Epithelial cell of proximal tubule (primary cell): ENCODE measurements at regions not wholly inside any gene's neighbourhood (a gene's known extent, or its start where the extent isn't known, plus 50 kb on each side); places are given as distances from the start of the nearest gene placed in this dataset.
A peak's percentile ranks its signal among the peaks of the same experiment; 100 is the strongest.
"Not testable (repeated sequence)": the region's sequence is repeated elsewhere in the genome, so short reads cannot be mapped to it uniquely, and the experiment has no call there.

Source experiments
- DNase-seq: peaks from one replicate; pipeline ENCODE4 v3.0.0-alpha.2; 2011; ENCODE audit warnings: low read depth
- H3K4me3 ChIP-seq: 2 replicates; pipeline ENCODE4 v1.5.1; 2011; ENCODE audit warnings: low read depth, mild to moderate bottlenecking, low read length
- TF ChIP-seq, protein P1 (sequence below): conservative IDR thresholded peaks from 2 replicates; pipeline ENCODE4 v1.5.1; 2012; ENCODE audit warnings: low read depth, mild to moderate bottlenecking, low read length

DNA sequence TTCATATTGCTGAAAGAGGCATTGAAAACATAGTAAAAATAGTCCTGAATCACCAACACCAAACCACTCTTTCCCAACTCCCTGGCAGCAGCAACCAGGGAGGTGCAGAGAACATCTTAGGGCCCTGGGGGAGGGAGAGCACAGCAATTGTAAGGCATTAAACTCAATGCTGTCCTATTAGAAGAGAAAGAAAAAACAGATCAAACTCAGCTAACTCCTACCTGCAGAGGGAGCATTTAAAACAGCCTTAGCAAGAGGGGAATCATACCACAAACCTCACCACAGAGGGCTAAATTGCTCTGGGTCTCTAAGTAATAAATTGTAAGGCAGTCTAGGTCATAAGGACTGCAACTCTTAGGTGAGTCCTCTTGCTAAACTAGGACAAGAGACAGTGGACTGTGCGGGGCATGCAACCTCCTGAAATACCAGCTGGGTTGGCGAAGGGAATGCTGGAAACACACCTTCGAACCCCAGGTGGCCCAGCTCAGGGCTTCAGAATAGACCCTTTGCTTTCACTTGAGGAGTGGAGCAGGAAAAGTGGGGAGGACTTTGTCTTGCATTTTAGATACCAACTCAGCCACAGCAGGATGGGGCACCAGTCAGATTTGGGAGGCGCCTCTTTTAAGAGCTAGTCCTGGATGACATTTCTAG lies 697.1 kb upstream of the FAT3 start:
- no peak overlapping the region for H3K4me3 ChIP-seq
- TF ChIP-seq, protein P1, sequence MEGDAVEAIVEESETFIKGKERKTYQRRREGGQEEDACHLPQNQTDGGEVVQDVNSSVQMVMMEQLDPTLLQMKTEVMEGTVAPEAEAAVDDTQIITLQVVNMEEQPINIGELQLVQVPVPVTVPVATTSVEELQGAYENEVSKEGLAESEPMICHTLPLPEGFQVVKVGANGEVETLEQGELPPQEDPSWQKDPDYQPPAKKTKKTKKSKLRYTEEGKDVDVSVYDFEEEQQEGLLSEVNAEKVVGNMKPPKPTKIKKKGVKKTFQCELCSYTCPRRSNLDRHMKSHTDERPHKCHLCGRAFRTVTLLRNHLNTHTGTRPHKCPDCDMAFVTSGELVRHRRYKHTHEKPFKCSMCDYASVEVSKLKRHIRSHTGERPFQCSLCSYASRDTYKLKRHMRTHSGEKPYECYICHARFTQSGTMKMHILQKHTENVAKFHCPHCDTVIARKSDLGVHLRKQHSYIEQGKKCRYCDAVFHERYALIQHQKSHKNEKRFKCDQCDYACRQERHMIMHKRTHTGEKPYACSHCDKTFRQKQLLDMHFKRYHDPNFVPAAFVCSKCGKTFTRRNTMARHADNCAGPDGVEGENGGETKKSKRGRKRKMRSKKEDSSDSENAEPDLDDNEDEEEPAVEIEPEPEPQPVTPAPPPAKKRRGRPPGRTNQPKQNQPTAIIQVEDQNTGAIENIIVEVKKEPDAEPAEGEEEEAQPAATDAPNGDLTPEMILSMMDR: no peak
- DNase-seq: no peak

DNA sequence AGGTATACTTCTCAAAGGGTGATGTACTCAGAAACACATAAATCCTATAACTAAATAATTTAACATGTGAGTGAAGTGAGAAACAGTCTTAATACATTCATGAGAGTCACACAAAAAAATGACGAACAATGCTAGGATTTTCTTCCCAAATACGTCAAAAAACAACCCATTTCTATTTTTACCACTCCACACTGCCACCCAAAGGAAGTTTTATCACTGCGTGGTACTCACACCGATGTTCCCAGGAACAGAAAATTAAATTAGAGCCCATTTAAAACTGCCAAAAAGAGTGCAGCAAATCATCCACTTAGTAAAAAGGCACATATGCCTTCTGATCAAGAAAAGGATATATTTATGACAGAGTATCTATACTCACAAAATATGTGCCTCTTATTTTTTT lies 710.9 kb upstream of the FAT3 start:
- no peak overlapping the region for H3K4me3 ChIP-seq
- DNase-seq: no peak
- TF ChIP-seq, protein P1: peak; percentile 53

DNA sequence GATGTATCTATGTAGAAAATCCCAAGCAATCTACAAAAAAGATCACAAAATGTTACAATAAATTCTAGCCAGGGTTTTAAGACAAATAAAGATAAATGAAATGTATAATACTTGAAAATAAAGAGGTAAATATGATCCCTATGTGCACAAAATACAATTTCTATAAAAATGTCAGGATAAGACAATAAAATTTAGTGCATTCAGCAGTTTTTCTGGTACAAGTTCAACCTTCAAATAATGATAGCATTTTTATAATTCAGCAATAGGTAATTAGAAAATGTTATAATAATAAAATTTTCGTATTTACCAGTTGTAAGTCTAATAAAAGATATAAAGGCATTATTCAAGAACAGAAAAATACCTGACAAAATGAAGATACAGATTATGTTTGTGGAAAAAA lies 726.8 kb upstream of the FAT3 start:
- H3K4me3 ChIP-seq: no peak overlapping the region
- TF ChIP-seq, protein P1: no peak

DNA sequence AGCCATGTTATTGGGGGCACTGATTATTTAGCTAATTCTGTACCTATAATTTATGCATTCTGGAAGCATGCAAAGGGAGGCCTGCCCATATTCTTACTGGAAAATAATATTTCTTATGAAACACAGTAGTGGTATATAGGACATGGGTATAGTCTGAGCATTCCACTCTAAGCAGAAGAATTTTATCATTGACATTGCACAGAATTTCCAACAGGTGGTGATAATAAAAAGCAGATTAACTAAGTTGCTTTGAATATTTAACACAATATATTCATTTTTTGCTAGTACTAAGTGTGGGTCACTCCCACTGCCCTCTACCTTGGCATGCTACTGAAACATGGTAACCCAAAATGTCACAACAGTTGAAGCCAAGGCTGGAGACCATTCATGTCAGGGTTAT lies 728.8 kb upstream of the FAT3 start:
- no peak for DNase-seq
- TF ChIP-seq, protein P1: no peak
- H3K4me3 ChIP-seq: no peak overlapping the region

More for the DNA sequence above, 726.8 kb upstream of the FAT3 start:
- no peak for DNase-seq

DNA sequence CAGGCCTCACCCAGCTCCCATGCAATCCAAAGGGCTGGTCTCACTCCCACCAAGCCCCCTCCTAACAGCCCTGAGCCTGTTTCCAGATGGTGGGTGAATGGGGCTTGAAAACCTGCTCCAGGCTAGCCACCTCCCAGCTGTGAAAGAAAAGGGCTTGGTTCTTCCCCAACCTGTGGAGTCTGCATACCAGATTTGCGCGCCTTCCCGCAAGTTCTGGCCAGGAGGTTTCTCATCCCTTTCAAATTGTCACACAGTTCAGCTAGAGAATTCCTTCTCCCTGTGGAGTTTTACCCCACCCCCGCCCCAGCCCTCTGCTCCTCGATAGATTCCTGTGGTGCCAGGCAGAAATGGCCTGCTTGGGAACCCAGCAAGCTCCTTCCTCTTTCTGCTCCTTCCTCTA lies 734.6 kb upstream of the FAT3 start:
- no peak overlapping the region for H3K4me3 ChIP-seq
- no peak for DNase-seq
- TF ChIP-seq, protein P1: no peak

DNA sequence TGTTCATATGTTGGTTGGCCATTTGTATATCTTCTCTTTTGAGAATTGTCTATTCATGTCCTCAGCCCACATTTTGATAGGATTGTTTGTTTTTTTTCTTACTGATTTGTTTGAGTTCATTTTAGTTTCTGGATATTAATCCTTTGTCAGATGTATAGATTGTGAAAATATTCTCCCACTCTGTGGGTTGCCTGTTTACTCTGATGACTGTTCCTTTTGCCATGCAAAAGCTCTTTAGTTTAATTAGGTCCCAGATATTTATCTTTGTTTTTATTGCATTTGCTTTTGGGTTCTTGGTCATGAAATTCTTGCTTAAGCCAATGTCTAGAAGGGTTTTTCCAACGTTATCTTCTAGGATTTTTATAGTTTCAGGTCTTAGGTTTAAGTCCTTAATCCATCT lies 740.7 kb upstream of the FAT3 start:
- not testable (repeated sequence) for H3K4me3 ChIP-seq, DNase-seq

DNA sequence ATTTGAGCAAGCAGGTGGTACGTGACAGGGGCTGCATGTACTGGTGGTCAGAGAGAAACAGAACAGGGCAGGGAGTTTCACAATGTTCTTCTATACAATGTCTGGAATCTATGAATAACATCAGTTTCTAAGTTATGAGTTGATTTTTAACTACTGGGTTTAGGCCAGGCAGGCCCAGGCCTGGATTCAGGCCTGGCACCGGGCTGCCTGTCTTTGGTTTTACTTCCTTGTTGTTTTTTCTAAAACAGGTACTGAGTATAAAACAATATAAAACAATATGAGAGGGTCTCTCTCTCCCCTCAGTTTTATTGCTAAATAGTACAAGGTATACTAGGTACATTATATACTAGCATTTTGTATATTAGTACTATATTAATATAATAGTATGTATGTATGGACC lies 742.7 kb upstream of the FAT3 start:
- H3K4me3 ChIP-seq, DNase-seq: not testable (repeated sequence)

DNA sequence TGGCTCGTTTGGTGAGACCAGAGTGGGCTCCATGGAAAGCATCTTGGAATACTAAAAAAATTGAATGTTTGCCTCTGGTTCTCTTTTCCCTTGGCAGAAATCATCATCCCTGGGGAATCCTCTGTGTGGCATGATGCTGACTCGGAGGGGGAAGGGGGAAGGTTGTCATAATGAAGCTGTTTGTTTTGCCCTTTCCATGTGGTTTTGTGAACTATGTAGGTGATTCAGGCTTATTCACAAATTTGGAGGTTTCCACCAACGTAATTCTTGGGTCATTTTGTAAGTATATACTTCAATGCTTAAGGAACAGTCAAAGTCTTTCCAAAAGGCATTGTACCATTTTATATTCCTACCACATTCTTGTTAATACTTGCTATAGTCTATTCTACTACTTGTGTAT lies 754.0 kb upstream of the FAT3 start:
- DNase-seq: no peak
- no peak overlapping the region for H3K4me3 ChIP-seq
- TF ChIP-seq, protein P1: no peak
